IMR-90 (cell line): ENCODE measurements at regions not wholly inside any gene's neighbourhood (a gene's known extent, or its start where the extent isn't known, plus 50 kb on each side); places are given as distances from the start of the nearest gene placed in this dataset.
A peak's percentile ranks its signal among the peaks of the same experiment; 100 is the strongest.

Source experiments
- BHLHE40 ChIP-seq: fragments of 150-350 bp; IDR thresholded peaks from 2 replicates; pipeline ENCODE4 v1.6.1; 2016; ENCODE audit warnings: mild to moderate bottlenecking, low read depth, low read length
- CEBPB ChIP-seq: IDR thresholded peaks from 2 replicates; pipeline ENCODE4 v1.6.1; 2012; ENCODE audit warnings: low read depth, low read length, improper control_type of control experiment
- CTCF ChIP-seq: conservative IDR thresholded peaks from 2 replicates; pipeline ENCODE4 v1.5.1; 2012; ENCODE audit warnings: mild to moderate bottlenecking, low read depth, low read length, improper control_type of control experiment
- ELK1 ChIP-seq: fragments of 150-350 bp; IDR thresholded peaks from 2 replicates; pipeline ENCODE4 v1.6.1; 2016; ENCODE audit warnings: low read depth, mild to moderate bottlenecking, low read length, moderate library complexity, borderline replicate concordance
- FOS ChIP-seq: fragments of 150-350 bp; IDR thresholded peaks from 2 replicates; pipeline ENCODE4 v1.6.1; 2016; ENCODE audit warnings: low read depth, low read length
- MAFK ChIP-seq: IDR thresholded peaks from 2 replicates; pipeline ENCODE4 v1.6.1; 2012; ENCODE audit warnings: low read depth, low read length, improper control_type of control experiment
- MAZ ChIP-seq: IDR thresholded peaks from 2 replicates; pipeline ENCODE4 v1.6.1; 2012; ENCODE audit warnings: low read depth, mild to moderate bottlenecking, low read length, improper control_type of control experiment, moderate library complexity, borderline replicate concordance
- MXI1 ChIP-seq: IDR thresholded peaks from 2 replicates; pipeline ENCODE4 v1.6.1; 2012; ENCODE audit warnings: low read depth, mild to moderate bottlenecking, low read length, moderate library complexity, borderline replicate concordance
- NFE2L2 ChIP-seq: fragments of 150-350 bp; IDR thresholded peaks from 2 replicates; pipeline ENCODE4 v1.6.1; 2016; ENCODE audit warnings: low read depth, mild to moderate bottlenecking, low read length
- POLR2A ChIP-seq: IDR thresholded peaks from 2 replicates; pipeline ENCODE4 v1.6.1; 2012; ENCODE audit warnings: mild to moderate bottlenecking, low read depth, low read length
- RAD21 ChIP-seq: IDR thresholded peaks from 2 replicates; pipeline ENCODE4 v1.6.1; 2012; ENCODE audit warnings: low read length, improper control_type of control experiment
- RFX5 ChIP-seq: IDR thresholded peaks from 2 replicates; pipeline ENCODE4 v1.8.0; 2012; ENCODE audit warnings: low read depth, mild to moderate bottlenecking, low read length, moderate library complexity
- SMC3 ChIP-seq: fragments of 150-350 bp; IDR thresholded peaks from 2 replicates; pipeline ENCODE4 v1.6.1; 2016; ENCODE audit warnings: low read depth, mild to moderate bottlenecking, antibody characterized with exemption, low read length, moderate library complexity
- USF2 ChIP-seq: fragments of 150-350 bp; IDR thresholded peaks from 2 replicates; pipeline ENCODE4 v1.6.1; 2017; ENCODE audit warnings: mild to moderate bottlenecking, antibody characterized with exemption, low read length, low read depth

- TF ChIP-seq CTCF (no peak), ELK1 (no peak), POLR2A (no peak), CEBPB (no peak), MAZ (no peak), MXI1 (no peak), RFX5 (no peak), RAD21 (no peak), BHLHE40 (no peak), FOS (peak; percentile 43; the same call in 1 of the 2 replicates), SMC3 (no peak), MAFK (no peak), USF2 (no peak), NFE2L2 (no peak)
Measured at GRCh38 chr5:124436294-124436693, 310.1 kb downstream of the ZNF608 start.
